HG02571 (cell line): ENCODE measurements at regions not wholly inside any gene's neighbourhood (a gene's known extent, or its start where the extent isn't known, plus 50 kb on each side); places are given as distances from the start of the nearest gene placed in this dataset.
"Not testable (repeated sequence)": the region's sequence is repeated elsewhere in the genome, so short reads cannot be mapped to it uniquely, and the experiment has no call there.

Experiments used
- ATAC-seq: cut with Tn5 transposase; IDR thresholded peaks from one replicate; pipeline ENCODE4 v1.9.1; 2021; ENCODE audit warnings: mild to moderate bottlenecking, moderate library complexity; ENCODE audit not compliant: unreplicated experiment

GRCh38 chrX:52261125-52261462 is 76.4 kb downstream of the MAGED4 start:
- no peak for ATAC-seq

- ATAC-seq: peak; percentile 99
Observed at GRCh38 chrX:52261463-52262194, 76.9 kb downstream of the MAGED4 start.

- no peak for ATAC-seq
Observed at GRCh38 chrX:52262195-52262546, 77.5 kb downstream of the MAGED4 start.

- ATAC-seq: no peak
Observed at GRCh38 chrX:52263417-52263816, 78.7 kb downstream of the MAGED4 start.

- no peak for ATAC-seq
Observed at GRCh38 chrX:52265713-52266112, 81.0 kb downstream of the MAGED4 start.

- not testable (repeated sequence) for ATAC-seq
Observed at GRCh38 chrX:52268502-52268901, 83.8 kb downstream of the MAGED4 start.

GRCh38 chrX:52270453-52271116 is 85.9 kb downstream of the MAGED4 start:
- ATAC-seq: no peak

- ATAC-seq: no peak
Observed at GRCh38 chrX:52271206-52271605, 86.5 kb downstream of the MAGED4 start.

GRCh38 chrX:52277666-52278065 is 91.2 kb upstream of the XAGE2 start:
- ATAC-seq: no peak

- ATAC-seq: no peak
Observed at GRCh38 chrX:52280812-52281211, 88.0 kb upstream of the XAGE2 start.

GRCh38 chrX:52284865-52285264 is 84.0 kb upstream of the XAGE2 start:
- ATAC-seq: no peak

- ATAC-seq: not testable (repeated sequence)
Observed at GRCh38 chrX:52298968-52299367, 69.9 kb upstream of the XAGE2 start.

GRCh38 chrX:52308532-52308931 is 60.3 kb upstream of the XAGE2 start:
- ATAC-seq: not testable (repeated sequence)
